Heart left ventricle (tissue), 13 donors: ENCODE measurements at regions not wholly inside any gene's neighbourhood (a gene's known extent, or its start where the extent isn't known, plus 50 kb on each side); places are given as distances from the start of the nearest gene placed in this dataset.

ENCODE experiments used
- POLR2A ChIP-seq, 2 donors: fragments of 450-650 bp; IDR thresholded peaks; one replicate each; pipeline ENCODE4 v1.6.1; 2017; ENCODE audit warnings: antibody characterized with exemption in 2 of 2, mild to moderate bottlenecking in 2 of 2, moderate library complexity in 2 of 2
- TF ChIP-seq, protein P1 (sequence below), 12 donors: fragments of 200-600 bp; sonication (generic) in 4 of 12; IDR thresholded peaks; one replicate each; pipeline versions ENCODE4 v1.5.0 to v1.8.0; 2018 to 2022; ENCODE audit warnings: antibody characterized with exemption in 12 of 12, mild to moderate bottlenecking in 5 of 12
- donor health status: ischemic (EF 13 %, LVEDD 7.1; RV severe dilation, severe dysfunction).
- donor health status: DM: no; HTN: yes; CAD: no.
- donor health status: DM: no; HTN: no; CAD: no.
- donor health status: ischemic (EF 25% LVEDD 6.9; RV normal size, moderate dysfunction).
- donor health status: ischemic (EF 25% LVEDD 5.7; RV mildly dilated, moderate dysfunction).
- donor health status: ischemic (EF 35%, LVEDD 5.7; RV mildly dilated, moderate dysfunction).
- donor health status: nonischemic (EF 11% LVEDD 7.7; RV severe dilation, severe dysfunction).
- donor health status: DM: yes; HTN: yes; CAD: no.
- donor health status: PGD.
- donor health status: ischemic (EF 29% LVEDD 5.4; RV normal size, mild dysfunction).
- donor health status: nonischemic (EF 23%, LVEDD 6.1; RV moderate dilation, normal function).

DNA sequence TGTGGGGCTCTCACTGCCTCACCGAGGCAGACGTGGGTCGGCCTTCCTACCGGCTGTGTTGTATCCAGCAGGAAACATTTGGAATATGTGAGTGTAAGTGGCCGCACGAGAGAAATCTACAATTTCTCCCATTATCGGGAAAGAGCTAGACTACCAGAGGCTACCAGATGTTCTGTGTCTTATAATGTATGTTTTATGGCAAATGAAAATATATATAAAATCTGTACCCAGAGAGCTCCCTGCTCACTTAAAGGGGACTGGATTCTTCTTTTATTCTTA is 69.5 kb upstream of the PITX1 start:
- TF ChIP-seq, protein P1, sequence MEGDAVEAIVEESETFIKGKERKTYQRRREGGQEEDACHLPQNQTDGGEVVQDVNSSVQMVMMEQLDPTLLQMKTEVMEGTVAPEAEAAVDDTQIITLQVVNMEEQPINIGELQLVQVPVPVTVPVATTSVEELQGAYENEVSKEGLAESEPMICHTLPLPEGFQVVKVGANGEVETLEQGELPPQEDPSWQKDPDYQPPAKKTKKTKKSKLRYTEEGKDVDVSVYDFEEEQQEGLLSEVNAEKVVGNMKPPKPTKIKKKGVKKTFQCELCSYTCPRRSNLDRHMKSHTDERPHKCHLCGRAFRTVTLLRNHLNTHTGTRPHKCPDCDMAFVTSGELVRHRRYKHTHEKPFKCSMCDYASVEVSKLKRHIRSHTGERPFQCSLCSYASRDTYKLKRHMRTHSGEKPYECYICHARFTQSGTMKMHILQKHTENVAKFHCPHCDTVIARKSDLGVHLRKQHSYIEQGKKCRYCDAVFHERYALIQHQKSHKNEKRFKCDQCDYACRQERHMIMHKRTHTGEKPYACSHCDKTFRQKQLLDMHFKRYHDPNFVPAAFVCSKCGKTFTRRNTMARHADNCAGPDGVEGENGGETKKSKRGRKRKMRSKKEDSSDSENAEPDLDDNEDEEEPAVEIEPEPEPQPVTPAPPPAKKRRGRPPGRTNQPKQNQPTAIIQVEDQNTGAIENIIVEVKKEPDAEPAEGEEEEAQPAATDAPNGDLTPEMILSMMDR (IDR thresholded peaks at IDR 0.05): no peak
- no peak for TF ChIP-seq POLR2A (IDR thresholded peaks at IDR 0.05)
